ENCODE measurements at regions not wholly inside any gene's neighbourhood (a gene's known extent, or its start where the extent isn't known, plus 50 kb on each side); places are given as distances from the start of the nearest gene placed in this dataset.

DNA sequence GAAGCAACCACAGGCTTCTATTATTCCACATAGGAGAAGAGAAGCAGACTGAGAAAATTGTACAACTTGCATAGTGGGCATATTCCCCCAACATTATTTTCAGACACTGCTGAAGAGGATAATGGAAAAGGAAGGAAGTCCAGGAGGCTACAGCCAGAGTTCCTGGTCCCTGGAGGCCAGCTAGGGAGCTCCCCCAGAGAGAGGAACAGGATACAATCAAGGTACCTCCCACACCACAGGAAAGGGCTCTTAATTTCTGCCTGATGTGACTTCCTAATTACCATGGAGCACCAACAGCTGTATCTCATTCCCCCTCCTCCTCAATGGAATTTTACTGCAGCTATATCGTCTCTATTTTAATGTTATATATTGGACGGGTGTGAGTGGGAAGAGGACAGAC is 594.3 kb upstream of the NRSN1 start:
- no peaks in the 10 kb centered on the region for H3K27me3 ChIP-seq
- H3K4me3 ChIP-seq = no peak overlapping the region
- H3K9me3 ChIP-seq = no peaks in the 10 kb centered on the region
- no peak overlapping the region for H3K27ac ChIP-seq
- DNase-seq (ENCODE audit: low spot score in 2 of 2) = no peak
- no peaks in the 10 kb centered on the region for H3K4me1 ChIP-seq
- TF ChIP-seq POLR2A (IDR thresholded peaks at IDR 0.05) = no peak
- no peaks in the 10 kb centered on the region for H3K36me3 ChIP-seq
- 86% methylated on average over 2 of the region's 2 CpGs for WGBS

- H3K4me1 ChIP-seq = no peaks in the 10 kb centered on the region
- H3K27me3 ChIP-seq = no peaks in the 10 kb centered on the region
- no peak overlapping the region for H3K27ac ChIP-seq
- no peak for DNase-seq (ENCODE audit: low spot score in 2 of 2)
- H3K36me3 ChIP-seq = no peaks in the 10 kb centered on the region
- TF ChIP-seq EP300 (IDR thresholded peaks at IDR 0.05) (no peak), CTCF (IDR thresholded peaks at IDR 0.05) (no peak), POLR2A (IDR thresholded peaks at IDR 0.05) (no peak)
- H3K9me3 ChIP-seq = no peaks in the 10 kb centered on the region
- no peak overlapping the region for H3K4me3 ChIP-seq
These were observed 593.8 kb upstream of the NRSN1 start for GRCh38 chr6:23532227-23532626.

- H3K4me1 ChIP-seq = no peaks in the 10 kb centered on the region
- DNase-seq (ENCODE audit: low spot score in 2 of 2) = no peak
- H3K9me3 ChIP-seq = no peaks in the 10 kb centered on the region
- 79% methylated on average over 2 of the region's 2 CpGs for whole genome bisulfite sequencing
- no peak overlapping the region for H3K27ac ChIP-seq
- H3K27me3 ChIP-seq = no peaks in the 10 kb centered on the region
- no peak overlapping the region for H3K4me3 ChIP-seq
- no peak for TF ChIP-seq POLR2AphosphoS5 (IDR thresholded peaks at IDR 0.05)
- no peak for TF ChIP-seq EP300 (IDR thresholded peaks at IDR 0.05)
- TF ChIP-seq POLR2A (IDR thresholded peaks at IDR 0.05) = no peak
- no peak for TF ChIP-seq CTCF (IDR thresholded peaks at IDR 0.05)
- H3K36me3 ChIP-seq = no peaks in the 10 kb centered on the region
These were observed 592.7 kb upstream of the NRSN1 start for GRCh38 chr6:23533311-23533710.

- TF ChIP-seq EP300 (IDR thresholded peaks at IDR 0.05) = no peak
- no peak for TF ChIP-seq CTCF (IDR thresholded peaks at IDR 0.05)
- TF ChIP-seq POLR2A (IDR thresholded peaks at IDR 0.05) = no peak
- TF ChIP-seq POLR2AphosphoS5 (IDR thresholded peaks at IDR 0.05) = no peak
- no peaks in the 10 kb centered on the region for H3K9me3 ChIP-seq
- no peak overlapping the region for H3K4me3 ChIP-seq
- no peaks in the 10 kb centered on the region for H3K4me1 ChIP-seq
- no peak overlapping the region for H3K27ac ChIP-seq
- DNase-seq (ENCODE audit: low spot score in 2 of 2) = no peak
- WGBS = 52% methylated on average over 7 of the region's 7 CpGs
- H3K36me3 ChIP-seq = no peaks in the 10 kb centered on the region
- H3K27me3 ChIP-seq = no peaks in the 10 kb centered on the region
These were observed 592.1 kb upstream of the NRSN1 start for GRCh38 chr6:23533944-23534343.

DNA sequence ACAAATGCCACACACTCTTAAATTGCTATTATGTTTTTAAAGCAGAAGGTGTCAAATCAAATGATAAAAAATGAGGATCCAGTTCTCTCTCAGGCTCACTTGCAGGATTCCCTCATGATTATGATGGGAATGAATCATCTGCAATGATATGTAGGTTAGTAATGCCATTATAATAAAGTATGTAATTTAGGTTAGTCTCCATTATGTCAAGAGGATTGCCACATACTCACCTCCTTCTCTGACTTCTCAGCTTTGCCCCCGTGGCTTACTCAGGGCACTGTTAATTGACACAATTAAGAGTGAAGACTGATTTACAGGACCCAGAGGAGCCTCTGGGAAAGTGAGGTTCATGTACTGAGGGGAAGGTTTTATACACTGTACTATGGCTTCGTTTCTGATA is 591.7 kb upstream of the NRSN1 start:
- no peaks in the 10 kb centered on the region for H3K4me1 ChIP-seq
- no peak overlapping the region for H3K4me3 ChIP-seq
- no peak for DNase-seq (ENCODE audit: low spot score in 2 of 2)
- no peak for TF ChIP-seq CTCF (IDR thresholded peaks at IDR 0.05)
- no peak for TF ChIP-seq POLR2A (IDR thresholded peaks at IDR 0.05)
- TF ChIP-seq EP300 (IDR thresholded peaks at IDR 0.05) = no peak
- no peak for TF ChIP-seq POLR2AphosphoS5 (IDR thresholded peaks at IDR 0.05)
- H3K27me3 ChIP-seq = no peaks in the 10 kb centered on the region
- H3K36me3 ChIP-seq = no peaks in the 10 kb centered on the region
- no peak overlapping the region for H3K27ac ChIP-seq
- WGBS = 72% methylated on average over 2 of the region's 2 CpGs
- H3K9me3 ChIP-seq = no peaks in the 10 kb centered on the region

DNA sequence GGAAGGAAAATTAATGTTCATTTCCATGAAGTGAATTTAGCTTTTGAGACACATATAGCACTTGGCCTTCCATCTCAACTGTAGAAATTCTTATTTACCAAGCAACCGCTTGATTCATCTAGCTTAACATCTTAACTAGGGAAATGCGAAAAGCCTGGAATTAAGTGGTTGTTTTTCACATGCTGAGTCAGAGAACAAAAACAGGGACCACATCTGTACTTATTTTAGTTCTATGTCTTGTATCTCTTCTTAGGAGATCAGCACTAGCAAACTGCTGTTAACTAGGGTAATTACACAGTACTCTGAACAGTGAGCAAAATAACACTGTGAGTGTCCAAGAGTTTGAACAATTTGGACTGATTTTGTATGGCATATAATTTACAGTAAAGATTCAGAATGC is 590.9 kb upstream of the NRSN1 start:
- H3K4me3 ChIP-seq = no peak overlapping the region
- H3K9me3 ChIP-seq = no peaks in the 10 kb centered on the region
- H3K27me3 ChIP-seq = no peaks in the 10 kb centered on the region
- H3K4me1 ChIP-seq = no peaks in the 10 kb centered on the region
- TF ChIP-seq CTCF (IDR thresholded peaks at IDR 0.05) (no peak), EP300 (IDR thresholded peaks at IDR 0.05) (no peak), POLR2A (IDR thresholded peaks at IDR 0.05) (no peak), POLR2AphosphoS5 (IDR thresholded peaks at IDR 0.05) (no peak)
- 73% methylated on average over 2 of the region's 2 CpGs for WGBS
- H3K27ac ChIP-seq = no peak overlapping the region
- no peaks in the 10 kb centered on the region for H3K36me3 ChIP-seq
- no peak for DNase-seq (ENCODE audit: low spot score in 2 of 2)
